HEK293 (cell line): ENCODE measurements at regions not wholly inside any gene's neighbourhood (a gene's known extent, or its start where the extent isn't known, plus 50 kb on each side); places are given as distances from the start of the nearest gene placed in this dataset.

Experiments used
- CTCF ChIA-PET: fragments of 350-600 bp; formaldehyde crosslinking; extraction: SDS; loops from one replicate; lab custom pipeline; 2021; ENCODE audit warnings: antibody characterized with exemption; lab: Yijun Ruan, JAX
- POLR2A ChIA-PET: fragments of 300-600 bp; formaldehyde crosslinking; extraction: SDS; loops from one replicate; lab custom pipeline; 2020; ENCODE audit warnings: antibody characterized with exemption, inconsistent platforms; lab: Yijun Ruan, JAX
- H3K27ac ChIP-seq: fragments of 200-500 bp; sonication (Bioruptor generic); 2 replicates; pipeline ENCODE4 v1.5.1; 2014; ENCODE audit warnings: low read depth, low read length, control low read depth, inconsistent platforms; ENCODE audit errors: extremely low read depth
- H3K36me3 ChIP-seq, 2 experiments: fragments of 200-500 bp in 1 of 2; sonication (Bioruptor generic) in 1 of 2; 1 replicate in 1 of 2; 2 replicates in 1 of 2; pipeline ENCODE4 v1.5.1; 2014 to 2017; ENCODE audit warnings: inconsistent platforms in 2 of 2, low read length in 2 of 2; ENCODE audit not compliant: control insufficient read depth in 2 of 2, insufficient read depth in 1 of 2
- H3K4me1 ChIP-seq: fragments of 200-500 bp; sonication (Bioruptor generic); 2 replicates; pipeline ENCODE4 v1.5.1; 2014; ENCODE audit warnings: mild to moderate bottlenecking, low read length, inconsistent platforms; ENCODE audit not compliant: control insufficient read depth, insufficient read depth
- H3K4me3 ChIP-seq: 2 replicates; pipeline ENCODE4 v1.5.1; 2011; ENCODE audit warnings: low read depth, mild to moderate bottlenecking, control low read depth, low read length, moderate library complexity
- H3K9me3 ChIP-seq: fragments of 200-500 bp; sonication (Bioruptor generic); 2 replicates; pipeline ENCODE4 v1.5.1; 2014; ENCODE audit warnings: low read depth, low read length, inconsistent platforms; ENCODE audit not compliant: control insufficient read depth, insufficient read depth
- FEZF1 ChIP-seq: fragments of 450-650 bp; formaldehyde crosslinking; IDR thresholded peaks from 2 replicates; pipeline ENCODE4 v1.5.1; 2016; ENCODE audit warnings: missing biosample characterization, missing genetic modification characterization
- GLIS1 ChIP-seq: fragments of 450-650 bp; formaldehyde crosslinking; IDR thresholded peaks from 2 replicates; pipeline ENCODE4 v1.5.1; 2016; ENCODE audit warnings: missing biosample characterization, missing genetic modification characterization
- RBAK ChIP-seq: fragments of 450-650 bp; formaldehyde crosslinking; IDR thresholded peaks from 2 replicates; pipeline ENCODE4 v1.5.1; 2016; ENCODE audit warnings: missing biosample characterization, missing genetic modification characterization
- SALL2 ChIP-seq: fragments of 450-650 bp; formaldehyde crosslinking; IDR thresholded peaks from 2 replicates; pipeline ENCODE4 v1.5.0; 2017; ENCODE audit warnings: missing biosample characterization, mild to moderate bottlenecking, missing genetic modification characterization, borderline replicate concordance
- SP7 ChIP-seq: fragments of 450-650 bp; formaldehyde crosslinking; IDR thresholded peaks from 2 replicates; pipeline ENCODE4 v1.5.1; 2016; ENCODE audit warnings: missing biosample characterization, missing genetic modification characterization
- ZBTB48 ChIP-seq: fragments of 450-650 bp; formaldehyde crosslinking; IDR thresholded peaks from 2 replicates; pipeline ENCODE4 v1.5.1; 2016; ENCODE audit warnings: missing biosample characterization, missing genetic modification characterization
- ZNF140 ChIP-seq: fragments of 450-650 bp; formaldehyde crosslinking; IDR thresholded peaks from 2 replicates; pipeline ENCODE4 v1.5.1; 2016; ENCODE audit warnings: missing biosample characterization, missing genetic modification characterization
- ZNF157 ChIP-seq: fragments of 450-650 bp; formaldehyde crosslinking; IDR thresholded peaks from 2 replicates; pipeline ENCODE4 v1.5.1; 2016; ENCODE audit warnings: missing biosample characterization, missing genetic modification characterization
- ZNF19 ChIP-seq: fragments of 450-650 bp; formaldehyde crosslinking; IDR thresholded peaks from 2 replicates; pipeline ENCODE4; 2016; ENCODE audit warnings: missing biosample characterization, missing genetic modification characterization, low read depth
- ZNF280D ChIP-seq: fragments of 450-650 bp; formaldehyde crosslinking; IDR thresholded peaks from 2 replicates; pipeline ENCODE4 v1.5.1; 2016; ENCODE audit warnings: missing biosample characterization, missing genetic modification characterization
- ZNF416 ChIP-seq: fragments of 450-650 bp; formaldehyde crosslinking; IDR thresholded peaks from 2 replicates; pipeline ENCODE4 v1.5.1; 2016; ENCODE audit warnings: missing biosample characterization, missing genetic modification characterization
- ZNF549 ChIP-seq: fragments of 450-650 bp; IDR thresholded peaks from 2 replicates; pipeline ENCODE4 v1.5.1; 2018; ENCODE audit warnings: missing biosample characterization, missing genetic modification characterization, mild to moderate bottlenecking, inconsistent platforms, moderate library complexity
- ZNF560 ChIP-seq: fragments of 450-650 bp; formaldehyde crosslinking; IDR thresholded peaks from 2 replicates; pipeline ENCODE4 v1.5.1; 2017; ENCODE audit warnings: missing biosample characterization, missing genetic modification characterization, borderline replicate concordance
- ZNF571 ChIP-seq: fragments of 450-650 bp; formaldehyde crosslinking; IDR thresholded peaks from 2 replicates; pipeline ENCODE4 v1.5.0; 2017; ENCODE audit warnings: missing biosample characterization, missing genetic modification characterization
- ZNF654 ChIP-seq: fragments of 450-650 bp; formaldehyde crosslinking; IDR thresholded peaks from 2 replicates; pipeline ENCODE4 v1.5.1; 2016; ENCODE audit warnings: low read depth, missing biosample characterization, missing genetic modification characterization
- ZNF701 ChIP-seq: fragments of 450-650 bp; formaldehyde crosslinking; IDR thresholded peaks from 2 replicates; pipeline ENCODE4 v1.5.1; 2016; ENCODE audit warnings: missing biosample characterization, missing genetic modification characterization
- ZSCAN16 ChIP-seq: fragments of 450-650 bp; formaldehyde crosslinking; IDR thresholded peaks from 2 replicates; pipeline ENCODE4 v1.5.1; 2016; ENCODE audit warnings: missing biosample characterization, missing genetic modification characterization
- TF ChIP-seq, protein P1 (sequence below): fragments of 450-650 bp; formaldehyde crosslinking; conservative IDR thresholded peaks from 2 replicates; pipeline ENCODE4 v1.5.1; 2016; ENCODE audit warnings: low read depth, missing biosample characterization, missing genetic modification characterization

DNA sequence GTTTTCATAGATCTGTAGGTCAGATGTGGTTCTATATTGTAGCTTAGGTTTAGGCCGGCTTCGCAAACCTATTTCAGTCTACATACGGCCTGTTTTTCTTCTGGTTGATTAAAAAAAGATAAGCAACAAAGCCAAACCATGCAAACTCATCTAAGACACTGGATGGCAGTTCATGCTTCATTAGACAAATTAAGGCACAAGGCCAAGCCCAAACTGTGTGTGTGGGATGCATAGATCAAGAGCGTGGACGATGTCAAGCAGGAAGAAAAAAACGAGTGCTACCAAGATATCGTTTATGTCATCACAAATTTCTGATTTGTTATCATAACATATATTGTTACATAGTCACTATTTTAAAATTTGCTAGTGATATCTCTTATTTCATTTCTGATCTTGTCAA lies 357.6 kb upstream of the KIRREL3 start (continued):
- TF ChIP-seq ZNF157 (tag by site-specific recombination) (no peak), ZSCAN16 (tag by site-specific recombination) (no peak), ZNF19 (tag by site-specific recombination) (no peak), ZNF416 (tag by site-specific recombination) (no peak), ZNF560 (tag by site-specific recombination) (no peak), SALL2 (tag by site-specific recombination) (no peak), ZNF280D (no peak), GLIS1 (tag by site-specific recombination) (no peak), SP7 (no peak), ZNF571 (no peak)
- TF ChIP-seq, protein P1, sequence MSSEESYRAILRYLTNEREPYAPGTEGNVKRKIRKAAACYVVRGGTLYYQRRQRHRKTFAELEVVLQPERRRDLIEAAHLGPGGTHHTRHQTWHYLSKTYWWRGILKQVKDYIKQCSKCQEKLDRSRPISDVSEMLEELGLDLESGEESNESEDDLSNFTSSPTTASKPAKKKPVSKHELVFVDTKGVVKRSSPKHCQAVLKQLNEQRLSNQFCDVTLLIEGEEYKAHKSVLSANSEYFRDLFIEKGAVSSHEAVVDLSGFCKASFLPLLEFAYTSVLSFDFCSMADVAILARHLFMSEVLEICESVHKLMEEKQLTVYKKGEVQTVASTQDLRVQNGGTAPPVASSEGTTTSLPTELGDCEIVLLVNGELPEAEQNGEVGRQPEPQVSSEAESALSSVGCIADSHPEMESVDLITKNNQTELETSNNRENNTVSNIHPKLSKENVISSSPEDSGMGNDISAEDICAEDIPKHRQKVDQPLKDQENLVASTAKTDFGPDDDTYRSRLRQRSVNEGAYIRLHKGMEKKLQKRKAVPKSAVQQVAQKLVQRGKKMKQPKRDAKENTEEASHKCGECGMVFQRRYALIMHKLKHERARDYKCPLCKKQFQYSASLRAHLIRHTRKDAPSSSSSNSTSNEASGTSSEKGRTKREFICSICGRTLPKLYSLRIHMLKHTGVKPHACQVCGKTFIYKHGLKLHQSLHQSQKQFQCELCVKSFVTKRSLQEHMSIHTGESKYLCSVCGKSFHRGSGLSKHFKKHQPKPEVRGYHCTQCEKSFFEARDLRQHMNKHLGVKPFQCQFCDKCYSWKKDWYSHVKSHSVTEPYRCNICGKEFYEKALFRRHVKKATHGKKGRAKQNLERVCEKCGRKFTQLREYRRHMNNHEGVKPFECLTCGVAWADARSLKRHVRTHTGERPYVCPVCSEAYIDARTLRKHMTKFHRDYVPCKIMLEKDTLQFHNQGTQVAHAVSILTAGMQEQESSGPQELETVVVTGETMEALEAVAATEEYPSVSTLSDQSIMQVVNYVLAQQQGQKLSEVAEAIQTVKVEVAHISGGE: no peak

DNA sequence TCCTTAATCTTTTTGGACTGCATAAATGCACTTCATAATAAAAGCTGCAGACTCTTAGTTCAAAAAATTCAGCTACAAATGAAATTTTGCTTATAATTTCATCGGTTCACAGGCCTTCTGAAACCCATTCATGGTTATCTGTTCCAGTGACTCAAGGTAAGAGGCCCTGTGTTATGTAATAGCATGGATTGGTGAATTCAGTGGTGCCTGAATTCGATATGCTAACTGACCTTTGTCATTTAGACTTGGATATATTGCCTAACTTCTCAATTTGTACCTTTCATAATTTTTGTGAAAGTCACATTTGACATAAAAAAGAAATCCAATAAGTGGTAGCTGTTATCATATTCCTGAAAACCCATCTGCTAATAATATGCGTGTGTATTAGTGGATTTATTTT lies 349.9 kb upstream of the KIRREL3 start:
- Histone ChIP-seq H3K27ac (no peak overlapping the region), H3K9me3 (no peaks in the 10 kb centered on the region), H3K4me3 (no peak overlapping the region), H3K4me1 (no peaks in the 10 kb centered on the region), H3K36me3 (no peaks in the 10 kb centered on the region)
- TF ChIP-seq ZBTB48 (tag by site-specific recombination) (no peak), ZNF140 (no peak), ZNF701 (no peak)
- ChIA-PET CTCF (interaction anchor here (0.7 kb wide), 1 partner anchor 648 kb away, joined by 4 read pairs; no protein-coding TSS in a partner anchor), POLR2A (no interaction called here)

DNA sequence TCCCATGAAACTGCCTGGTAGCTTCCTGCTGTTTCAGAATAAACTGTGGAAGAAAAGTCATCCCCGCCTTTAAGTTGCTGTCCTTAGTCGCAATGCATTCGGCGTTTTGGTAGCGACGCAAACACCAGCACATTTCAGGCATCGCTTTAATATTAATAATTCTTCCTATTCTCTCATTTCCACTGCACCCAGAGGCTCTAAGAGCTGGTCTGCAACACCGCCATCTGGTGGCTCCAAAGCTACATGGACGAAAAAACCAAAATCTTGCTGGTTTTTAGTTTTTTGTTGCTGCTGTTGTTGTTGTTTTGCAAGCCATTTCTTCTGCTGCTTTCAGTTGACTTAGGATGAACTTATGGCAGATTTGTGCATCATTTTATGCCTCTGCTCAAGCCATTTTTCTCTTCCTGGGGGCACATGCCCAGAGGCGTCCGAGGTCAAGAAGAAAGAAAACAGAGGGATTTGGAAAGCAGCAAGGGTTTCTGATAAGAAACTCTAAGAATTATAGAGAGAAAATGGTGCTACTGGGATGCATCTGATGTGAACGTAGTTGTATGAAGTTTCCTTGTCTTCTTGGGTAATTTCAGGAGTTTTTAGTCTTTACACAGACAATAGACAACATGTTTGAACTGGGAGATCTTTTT lies 345.4 kb upstream of the KIRREL3 start:
- CTCF ChIA-PET: interaction anchor here (0.6 to 1.6 kb wide), 15 partner anchors 10 to 1530 kb away, joined by 3 to 5 read pairs (median 3); no protein-coding TSS in a partner anchor
- peak; percentile 31; the same call in 1 of the 2 replicates for TF ChIP-seq ZNF654 (tag by site-specific recombination)
- TF ChIP-seq ZBTB48 (tag by site-specific recombination): no peak
- TF ChIP-seq RBAK (tag by site-specific recombination): no peak
- TF ChIP-seq ZNF549 (tag by site-specific recombination): no peak
- no peak for TF ChIP-seq FEZF1 (tag by site-specific recombination)
- TF ChIP-seq, all 188 proteins: peak for 1
- Histone ChIP-seq H3K4me3 (no peak overlapping the region), H3K9me3 (no peaks in the 10 kb centered on the region), H3K27ac (no peak overlapping the region), H3K36me3 (no peaks in the 10 kb centered on the region), H3K4me1 (no peaks in the 10 kb centered on the region)
- POLR2A ChIA-PET: no interaction called here
